Upper lobe of right lung (tissue), 1 donor: ENCODE measurements at regions not wholly inside any gene's neighbourhood (a gene's known extent, or its start where the extent isn't known, plus 50 kb on each side); places are given as distances from the start of the nearest gene placed in this dataset.

Source experiments
- ATAC-seq: fragments of 200-7000 bp; cut with Tn5 transposase; one replicate; pipeline ENCODE4 v1.9.1; 2020; ENCODE audit warnings: mild to moderate bottlenecking, moderate library complexity
- DNase-seq: peaks from one replicate; pipeline ENCODE4 v3.0.0-alpha.2; 2020
- H3K27ac ChIP-seq: fragments of 200-600 bp; one replicate; pipeline ENCODE4 v1.8.0; 2022
- H3K27me3 ChIP-seq: fragments of 200-600 bp; one replicate; pipeline ENCODE4 v1.8.0; 2022; ENCODE audit warnings: mild to moderate bottlenecking
- H3K36me3 ChIP-seq: fragments of 200-600 bp; one replicate; pipeline ENCODE4 v1.8.0; 2022
- H3K4me1 ChIP-seq: fragments of 200-600 bp; one replicate; pipeline ENCODE4 v1.8.0; 2022
- H3K4me3 ChIP-seq: fragments of 200-600 bp; one replicate; pipeline ENCODE4 v1.8.0; 2022; ENCODE audit warnings: mild to moderate bottlenecking
- H3K9me3 ChIP-seq: fragments of 200-600 bp; one replicate; pipeline ENCODE4 v1.8.0; 2022
- intact Hi-C: fragments of 100-400 bp; cut with DNase I; formaldehyde crosslinking; loops from one replicate; pipeline ENCODE4 v1.11.0; 2022
- TF ChIP-seq, protein P1 (sequence below): fragments of 200-600 bp; IDR thresholded peaks from one replicate; pipeline ENCODE4 v1.8.0; 2022; ENCODE audit warnings: antibody characterized with exemption
- donor health status: DM: no; HTN: yes; CAD: no; lungs with severe emphysema.

DNA sequence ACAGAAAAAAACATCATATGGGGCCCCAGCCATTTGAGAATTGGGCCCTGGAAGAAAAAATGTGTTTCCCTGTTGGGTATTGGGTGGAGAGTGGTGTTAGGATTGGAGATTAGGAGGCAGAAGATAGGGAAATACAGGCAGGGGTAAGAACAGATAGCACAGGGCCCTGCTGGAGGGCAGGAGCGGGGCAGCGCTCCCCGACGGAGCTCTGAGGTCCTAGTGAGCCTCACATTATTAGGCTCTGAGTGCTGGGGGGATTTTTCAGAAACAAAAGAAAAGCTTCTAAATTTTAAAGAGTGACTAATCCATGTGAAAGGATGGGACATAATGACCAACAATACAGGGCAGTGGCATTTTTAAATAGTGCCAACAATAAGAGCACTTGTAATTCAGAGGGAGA is 241.2 kb downstream of the SOX2 start:
- H3K4me3 ChIP-seq = no peak overlapping the region
- TF ChIP-seq, protein P1, sequence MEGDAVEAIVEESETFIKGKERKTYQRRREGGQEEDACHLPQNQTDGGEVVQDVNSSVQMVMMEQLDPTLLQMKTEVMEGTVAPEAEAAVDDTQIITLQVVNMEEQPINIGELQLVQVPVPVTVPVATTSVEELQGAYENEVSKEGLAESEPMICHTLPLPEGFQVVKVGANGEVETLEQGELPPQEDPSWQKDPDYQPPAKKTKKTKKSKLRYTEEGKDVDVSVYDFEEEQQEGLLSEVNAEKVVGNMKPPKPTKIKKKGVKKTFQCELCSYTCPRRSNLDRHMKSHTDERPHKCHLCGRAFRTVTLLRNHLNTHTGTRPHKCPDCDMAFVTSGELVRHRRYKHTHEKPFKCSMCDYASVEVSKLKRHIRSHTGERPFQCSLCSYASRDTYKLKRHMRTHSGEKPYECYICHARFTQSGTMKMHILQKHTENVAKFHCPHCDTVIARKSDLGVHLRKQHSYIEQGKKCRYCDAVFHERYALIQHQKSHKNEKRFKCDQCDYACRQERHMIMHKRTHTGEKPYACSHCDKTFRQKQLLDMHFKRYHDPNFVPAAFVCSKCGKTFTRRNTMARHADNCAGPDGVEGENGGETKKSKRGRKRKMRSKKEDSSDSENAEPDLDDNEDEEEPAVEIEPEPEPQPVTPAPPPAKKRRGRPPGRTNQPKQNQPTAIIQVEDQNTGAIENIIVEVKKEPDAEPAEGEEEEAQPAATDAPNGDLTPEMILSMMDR = no peak
- H3K27ac ChIP-seq = no peak overlapping the region
- no peaks in the 10 kb centered on the region for H3K4me1 ChIP-seq
- ATAC-seq = no peak
- intact Hi-C loops = no loop called here
- no peaks in the 10 kb centered on the region for H3K9me3 ChIP-seq
- DNase-seq = no peak
- H3K36me3 ChIP-seq = no peaks in the 10 kb centered on the region
- no peaks in the 10 kb centered on the region for H3K27me3 ChIP-seq

DNA sequence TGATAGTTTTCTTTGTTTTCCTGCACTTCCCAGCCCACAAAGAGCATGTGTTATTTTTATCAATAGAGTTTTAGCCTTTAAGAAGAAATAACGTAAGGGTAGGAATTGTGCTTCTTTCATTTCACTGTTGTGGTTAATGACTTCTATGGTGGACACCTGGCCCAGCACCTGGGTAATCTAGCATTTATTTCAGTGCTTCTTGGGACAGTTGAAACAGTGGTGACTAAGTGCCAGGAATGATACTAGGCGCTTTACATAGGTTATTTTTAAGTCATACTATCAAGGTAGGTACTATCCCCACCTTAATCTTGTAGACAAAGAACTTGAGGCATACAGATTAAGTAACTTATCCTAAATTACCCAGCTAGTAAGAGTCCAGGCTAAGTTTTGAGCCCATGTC is 243.8 kb downstream of the SOX2 start:
- no peak for DNase-seq
- no peaks in the 10 kb centered on the region for H3K9me3 ChIP-seq
- no peaks in the 10 kb centered on the region for H3K36me3 ChIP-seq
- no peaks in the 10 kb centered on the region for H3K27me3 ChIP-seq
- no peak overlapping the region for H3K27ac ChIP-seq
- no peak overlapping the region for H3K4me3 ChIP-seq
- ATAC-seq = no peak
- TF ChIP-seq, protein P1 = no peak
- intact Hi-C loops = no loop called here
- H3K4me1 ChIP-seq = no peaks in the 10 kb centered on the region

DNA sequence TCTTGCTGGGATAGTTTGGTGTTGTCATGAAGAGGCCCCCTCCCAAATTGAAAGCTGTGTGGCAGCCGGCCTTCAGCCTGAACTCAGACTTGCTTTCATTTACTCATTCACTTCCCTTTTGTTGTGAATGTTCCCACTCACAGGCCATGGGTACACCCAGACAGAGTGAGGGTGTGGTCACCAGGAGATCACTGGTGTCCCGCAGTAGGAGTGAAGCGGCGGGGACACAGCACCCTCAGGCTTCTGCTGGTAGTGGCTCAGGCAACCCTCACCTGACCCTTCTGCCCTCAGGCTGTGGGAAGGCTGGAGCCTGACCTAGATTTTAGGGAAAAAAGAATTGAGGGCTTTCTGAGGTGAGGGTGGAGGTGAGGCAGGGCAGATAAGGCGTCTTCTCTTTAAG is 244.4 kb downstream of the SOX2 start:
- no peaks in the 10 kb centered on the region for H3K9me3 ChIP-seq
- no peaks in the 10 kb centered on the region for H3K36me3 ChIP-seq
- ATAC-seq (no peak), DNase-seq (no peak)
- intact Hi-C loops = no loop called here
- H3K27me3 ChIP-seq = no peaks in the 10 kb centered on the region
- TF ChIP-seq, protein P1 = no peak
- no peaks in the 10 kb centered on the region for H3K4me1 ChIP-seq
- H3K27ac ChIP-seq = no peak overlapping the region
- H3K4me3 ChIP-seq = no peak overlapping the region

DNA sequence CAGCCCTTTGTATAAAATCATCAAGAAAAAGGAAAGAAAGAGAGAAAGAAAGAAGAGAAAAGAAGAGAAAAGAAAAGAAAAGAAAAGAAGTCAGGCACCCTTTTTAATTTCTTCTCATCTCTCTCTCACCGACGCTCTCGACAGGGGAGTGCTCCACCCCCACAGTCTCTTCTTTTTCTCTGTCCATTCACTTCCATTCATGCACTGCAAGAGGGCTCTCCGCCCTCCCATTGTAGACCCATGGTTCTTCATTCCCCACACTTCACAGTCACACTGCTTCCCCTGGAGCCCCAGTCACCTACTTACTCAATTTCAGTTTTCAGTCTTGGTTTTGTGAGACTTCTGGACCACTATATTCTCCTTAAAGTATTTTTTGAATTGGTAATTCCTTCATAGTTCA is 254.7 kb downstream of the SOX2 start:
- DNase-seq (no peak), ATAC-seq (no peak)
- no peaks in the 10 kb centered on the region for H3K4me1 ChIP-seq
- no peak overlapping the region for H3K27ac ChIP-seq
- intact Hi-C loops = no loop called here
- no peaks in the 10 kb centered on the region for H3K9me3 ChIP-seq
- TF ChIP-seq, protein P1 = no peak
- no peaks in the 10 kb centered on the region for H3K27me3 ChIP-seq
- H3K4me3 ChIP-seq = no peak overlapping the region
- no peaks in the 10 kb centered on the region for H3K36me3 ChIP-seq

DNA sequence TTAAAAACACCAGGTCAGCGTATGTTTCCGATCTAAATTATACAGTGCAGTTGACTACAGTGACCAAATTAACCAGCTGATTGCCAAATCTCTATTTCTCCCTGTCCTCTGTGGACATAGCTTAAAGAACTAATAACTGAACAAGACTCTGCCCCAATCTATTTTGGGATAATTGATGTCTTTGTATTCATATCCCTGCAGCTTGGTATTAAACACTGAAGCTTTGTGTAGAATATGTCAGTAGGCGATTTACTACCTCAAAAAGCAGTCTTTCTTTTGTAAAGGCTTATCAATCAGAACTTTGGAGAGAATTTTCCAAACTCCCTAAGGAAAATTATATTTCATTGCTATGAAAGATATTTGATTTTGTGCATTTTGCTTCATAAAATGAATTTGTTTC is 258.2 kb downstream of the SOX2 start:
- no peak for ATAC-seq
- DNase-seq = no peak
- Histone ChIP-seq H3K4me1 (no peaks in the 10 kb centered on the region), H3K27me3 (no peaks in the 10 kb centered on the region), H3K27ac (no peak overlapping the region), H3K36me3 (no peaks in the 10 kb centered on the region), H3K9me3 (no peaks in the 10 kb centered on the region), H3K4me3 (no peak overlapping the region)
- TF ChIP-seq, protein P1 = no peak
- intact Hi-C loops = no loop called here

DNA sequence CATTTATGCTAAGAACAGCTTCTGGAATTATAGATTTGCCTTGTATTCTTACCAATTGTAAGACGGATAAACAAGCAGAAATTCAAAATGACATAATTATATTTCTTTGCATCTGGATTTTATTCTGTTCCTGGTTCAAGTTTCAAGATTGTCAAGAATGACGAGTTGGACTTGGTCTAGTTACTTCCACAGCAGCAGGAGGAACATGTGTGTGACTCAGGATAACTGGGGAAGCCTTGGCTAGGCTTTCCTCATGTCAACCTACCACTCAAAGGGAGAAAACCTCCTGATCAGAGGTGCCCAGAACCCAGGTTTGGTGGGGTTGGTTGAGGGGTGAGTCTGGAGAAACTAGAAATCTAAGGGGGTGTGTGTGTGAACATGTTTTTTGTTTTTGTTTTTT is 259.7 kb downstream of the SOX2 start:
- no peaks in the 10 kb centered on the region for H3K9me3 ChIP-seq
- intact Hi-C loops = no loop called here
- H3K27me3 ChIP-seq = no peaks in the 10 kb centered on the region
- TF ChIP-seq, protein P1 = no peak
- no peaks in the 10 kb centered on the region for H3K4me1 ChIP-seq
- no peak overlapping the region for H3K27ac ChIP-seq
- no peaks in the 10 kb centered on the region for H3K36me3 ChIP-seq
- ATAC-seq = no peak
- H3K4me3 ChIP-seq = no peak overlapping the region
- no peak for DNase-seq
